ENCODE measurements at regions not wholly inside any gene's neighbourhood (a gene's known extent, or its start where the extent isn't known, plus 50 kb on each side); places are given as distances from the start of the nearest gene placed in this dataset.

GRCh38 chr5:19189176-19189575 lies 798.8 kb downstream of the CDH18 start:
- Mint-ChIP-seq H3K27me3 (no peaks in the 10 kb centered on the region), H3K4me1 (ENCODE audit: low read depth) (no peaks in the 10 kb centered on the region), H3K9me3 (ENCODE audit: low read depth) (no peaks in the 10 kb centered on the region), H3K36me3 (ENCODE audit: insufficient read depth) (no peaks in the 10 kb centered on the region), H3K27ac (no peak overlapping the region), H3K4me3 (ENCODE audit: low read depth) (no peak overlapping the region)
- TF ChIP-seq CTCF (IDR thresholded peaks at IDR 0.05; ENCODE audit: unreplicated experiment) = no peak
- no peak for DNase-seq (ENCODE audit: low spot score, unreplicated experiment)

- H3K27ac Mint-ChIP-seq = no peak overlapping the region
- no peak for TF ChIP-seq CTCF (IDR thresholded peaks at IDR 0.05; ENCODE audit: unreplicated experiment)
- H3K36me3 Mint-ChIP-seq (ENCODE audit: insufficient read depth) = no peaks in the 10 kb centered on the region
- no peak overlapping the region for H3K4me3 Mint-ChIP-seq (ENCODE audit: low read depth)
- DNase-seq (ENCODE audit: low spot score, unreplicated experiment) = no peak
- no peaks in the 10 kb centered on the region for H3K27me3 Mint-ChIP-seq
- no peaks in the 10 kb centered on the region for H3K9me3 Mint-ChIP-seq (ENCODE audit: low read depth)
- H3K4me1 Mint-ChIP-seq (ENCODE audit: low read depth) = no peaks in the 10 kb centered on the region
Observed at GRCh38 chr5:19193631-19194030, 794.4 kb downstream of the CDH18 start.

- Mint-ChIP-seq H3K27me3 (no peaks in the 10 kb centered on the region), H3K4me3 (ENCODE audit: low read depth) (no peak overlapping the region), H3K36me3 (ENCODE audit: insufficient read depth) (no peaks in the 10 kb centered on the region), H3K27ac (no peak overlapping the region), H3K9me3 (ENCODE audit: low read depth) (no peaks in the 10 kb centered on the region), H3K4me1 (ENCODE audit: low read depth) (peaks cover 3% of the 10 kb centered on the region)
- DNase-seq (ENCODE audit: low spot score, unreplicated experiment) = no peak
- no peak for TF ChIP-seq CTCF (IDR thresholded peaks at IDR 0.05; ENCODE audit: unreplicated experiment)
Observed at GRCh38 chr5:19196631-19197030, 791.4 kb downstream of the CDH18 start.

GRCh38 chr5:19200251-19200650 lies 787.7 kb downstream of the CDH18 start:
- Mint-ChIP-seq H3K4me1 (ENCODE audit: low read depth) (peaks cover 3% of the 10 kb centered on the region), H3K9me3 (ENCODE audit: low read depth) (no peaks in the 10 kb centered on the region), H3K36me3 (ENCODE audit: insufficient read depth) (no peaks in the 10 kb centered on the region), H3K4me3 (ENCODE audit: low read depth) (no peak overlapping the region), H3K27me3 (no peaks in the 10 kb centered on the region), H3K27ac (no peak overlapping the region)
- DNase-seq (ENCODE audit: low spot score, unreplicated experiment) = no peak
- TF ChIP-seq CTCF (IDR thresholded peaks at IDR 0.05; ENCODE audit: unreplicated experiment) = no peak

- H3K4me3 Mint-ChIP-seq (ENCODE audit: low read depth) = no peak overlapping the region
- no peak for TF ChIP-seq CTCF (IDR thresholded peaks at IDR 0.05; ENCODE audit: unreplicated experiment)
- H3K36me3 Mint-ChIP-seq (ENCODE audit: insufficient read depth) = no peaks in the 10 kb centered on the region
- no peaks in the 10 kb centered on the region for H3K27me3 Mint-ChIP-seq
- H3K27ac Mint-ChIP-seq = no peak overlapping the region
- peaks cover 5% of the 10 kb centered on the region for H3K9me3 Mint-ChIP-seq (ENCODE audit: low read depth)
- H3K4me1 Mint-ChIP-seq (ENCODE audit: low read depth) = no peaks in the 10 kb centered on the region
- no peak for DNase-seq (ENCODE audit: low spot score, unreplicated experiment)
Observed at GRCh38 chr5:19208397-19208796, 779.6 kb downstream of the CDH18 start.

All from progenitor cell of endocrine pancreas (in vitro differentiated cells).